ENCODE measurements at regions not wholly inside any gene's neighbourhood (a gene's known extent, or its start where the extent isn't known, plus 50 kb on each side); places are given as distances from the start of the nearest gene placed in this dataset.

DNA sequence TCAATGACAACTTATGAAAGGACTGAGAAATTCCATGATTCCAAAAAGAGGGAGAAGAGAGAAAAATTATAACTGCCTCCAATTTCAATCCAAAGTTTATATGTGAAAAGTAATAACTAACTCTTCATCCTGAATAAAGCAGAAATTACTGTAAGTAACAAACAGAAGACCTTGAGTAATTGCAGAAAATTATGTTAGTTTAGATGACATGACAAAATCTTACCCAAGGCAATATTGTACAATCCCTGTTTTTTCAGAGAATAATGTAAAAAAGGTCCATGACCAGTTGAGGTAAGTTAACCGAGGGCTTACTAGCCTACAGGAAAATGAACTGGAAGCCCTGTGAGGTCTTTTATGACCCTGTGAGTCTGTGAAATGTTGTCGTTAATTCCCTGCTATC is 949.5 kb upstream of the SOX9 start:
- TF ChIP-seq, protein P1, sequence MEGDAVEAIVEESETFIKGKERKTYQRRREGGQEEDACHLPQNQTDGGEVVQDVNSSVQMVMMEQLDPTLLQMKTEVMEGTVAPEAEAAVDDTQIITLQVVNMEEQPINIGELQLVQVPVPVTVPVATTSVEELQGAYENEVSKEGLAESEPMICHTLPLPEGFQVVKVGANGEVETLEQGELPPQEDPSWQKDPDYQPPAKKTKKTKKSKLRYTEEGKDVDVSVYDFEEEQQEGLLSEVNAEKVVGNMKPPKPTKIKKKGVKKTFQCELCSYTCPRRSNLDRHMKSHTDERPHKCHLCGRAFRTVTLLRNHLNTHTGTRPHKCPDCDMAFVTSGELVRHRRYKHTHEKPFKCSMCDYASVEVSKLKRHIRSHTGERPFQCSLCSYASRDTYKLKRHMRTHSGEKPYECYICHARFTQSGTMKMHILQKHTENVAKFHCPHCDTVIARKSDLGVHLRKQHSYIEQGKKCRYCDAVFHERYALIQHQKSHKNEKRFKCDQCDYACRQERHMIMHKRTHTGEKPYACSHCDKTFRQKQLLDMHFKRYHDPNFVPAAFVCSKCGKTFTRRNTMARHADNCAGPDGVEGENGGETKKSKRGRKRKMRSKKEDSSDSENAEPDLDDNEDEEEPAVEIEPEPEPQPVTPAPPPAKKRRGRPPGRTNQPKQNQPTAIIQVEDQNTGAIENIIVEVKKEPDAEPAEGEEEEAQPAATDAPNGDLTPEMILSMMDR (conservative IDR thresholded peaks at IDR 0.05 in 1 of 2, IDR thresholded peaks at IDR 0.05 in 1 of 2; ENCODE audit: extremely low read depth in 1 of 2, insufficient read depth in 1 of 2, low read depth in 1 of 2, low read length in 2 of 2) = no peak
- no peak for TF ChIP-seq EZH2 (IDR thresholded peaks at IDR 0.05; ENCODE audit: borderline replicate concordance, low read length)

Data from mammary epithelial cell (primary cell).